ENCODE measurements at regions not wholly inside any gene's neighbourhood (a gene's known extent, or its start where the extent isn't known, plus 50 kb on each side); places are given as distances from the start of the nearest gene placed in this dataset.

- TF ChIP-seq POLR2A (IDR thresholded peaks at IDR 0.05) (no peak), CTCF (IDR thresholded peaks at IDR 0.05) (no peak)
Measured at GRCh38 chr7:86190351-86190750, 453.4 kb upstream of the GRM3 start.
